GM18499 (cell line): ENCODE measurements at regions not wholly inside any gene's neighbourhood (a gene's known extent, or its start where the extent isn't known, plus 50 kb on each side); places are given as distances from the start of the nearest gene placed in this dataset.

ENCODE experiments used
- ATAC-seq: cut with Tn5 transposase; IDR thresholded peaks from one replicate; pipeline ENCODE4 v1.9.1; 2021; ENCODE audit warnings: moderate number of reproducible peaks; ENCODE audit not compliant: insufficient read depth, unreplicated experiment

DNA sequence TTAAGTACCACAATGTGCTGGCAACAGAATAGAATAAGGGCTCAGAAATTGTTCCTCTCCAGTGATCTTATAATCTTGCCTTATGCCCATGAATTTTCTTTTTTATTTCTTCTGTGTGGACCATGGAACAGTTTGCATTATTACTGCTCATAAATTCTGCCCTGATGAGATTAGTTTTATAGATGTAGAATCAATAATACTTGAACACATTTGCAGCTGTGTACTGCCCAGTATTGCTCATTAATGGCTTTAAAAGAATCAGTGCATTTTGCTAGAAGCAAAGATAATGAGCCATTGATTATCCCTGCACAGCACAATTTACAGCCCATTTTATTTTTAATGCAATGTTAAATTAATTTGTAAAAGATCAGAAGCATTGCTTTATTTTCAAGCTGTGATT lies 172.3 kb upstream of the STXBP6 start:
- ATAC-seq: no peak

DNA sequence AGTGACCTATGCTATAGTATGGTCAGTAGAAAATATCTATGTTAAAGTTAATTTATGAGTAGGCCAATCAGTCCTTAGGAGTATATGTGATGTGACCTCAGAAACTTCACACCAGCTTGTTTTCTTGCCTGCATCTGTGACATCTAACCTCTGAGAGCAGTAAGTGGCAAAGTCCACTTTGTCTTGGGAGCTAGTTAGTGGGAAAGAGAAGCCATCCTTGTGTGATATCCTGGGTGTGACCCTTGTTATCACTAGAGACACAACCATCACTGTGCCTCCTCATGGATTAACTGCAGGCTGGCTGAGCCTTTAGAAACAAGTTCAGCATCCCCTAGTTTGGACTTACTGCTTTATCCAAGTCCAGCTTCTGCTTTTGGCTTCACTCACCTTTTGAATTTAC lies 170.6 kb upstream of the STXBP6 start:
- ATAC-seq: no peak

DNA sequence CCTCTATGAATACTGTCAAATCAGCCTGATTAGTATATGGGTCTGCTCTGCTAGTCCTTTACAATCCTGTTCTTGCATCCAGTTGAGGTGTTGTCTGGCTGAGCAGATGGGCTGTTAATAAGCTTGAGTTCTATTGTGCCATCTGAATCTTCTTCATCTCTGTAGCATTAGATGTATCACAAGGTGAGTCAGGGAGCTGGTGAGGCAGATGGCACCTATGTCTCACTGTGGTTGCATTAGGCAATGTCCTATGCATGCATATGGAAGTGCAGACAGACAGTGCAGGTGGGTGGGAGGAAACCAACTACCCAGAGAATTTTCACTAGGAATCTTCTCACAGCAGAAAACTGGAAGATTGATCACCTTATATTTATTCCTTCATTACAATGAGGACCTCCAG lies 165.7 kb upstream of the STXBP6 start:
- ATAC-seq: no peak

DNA sequence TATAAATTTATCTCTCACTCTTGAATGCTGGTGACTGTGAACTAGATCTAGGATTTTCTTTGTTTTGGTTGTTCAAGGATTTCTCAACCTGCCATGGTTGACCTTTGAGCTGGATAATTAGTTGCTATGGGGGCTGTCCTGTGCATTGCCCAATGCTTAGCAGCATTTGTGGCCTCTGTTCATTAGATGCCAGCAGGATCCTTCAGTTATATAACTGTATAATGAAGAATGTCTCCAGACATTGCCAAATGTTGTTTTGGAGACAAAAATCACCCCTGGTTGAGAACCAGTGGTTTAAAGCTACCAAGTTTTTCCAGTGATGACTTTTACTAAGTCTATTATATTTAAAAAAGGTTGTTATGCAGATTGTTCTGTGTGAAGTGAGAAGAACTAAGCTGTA lies 147.9 kb upstream of the STXBP6 start:
- no peak for ATAC-seq

DNA sequence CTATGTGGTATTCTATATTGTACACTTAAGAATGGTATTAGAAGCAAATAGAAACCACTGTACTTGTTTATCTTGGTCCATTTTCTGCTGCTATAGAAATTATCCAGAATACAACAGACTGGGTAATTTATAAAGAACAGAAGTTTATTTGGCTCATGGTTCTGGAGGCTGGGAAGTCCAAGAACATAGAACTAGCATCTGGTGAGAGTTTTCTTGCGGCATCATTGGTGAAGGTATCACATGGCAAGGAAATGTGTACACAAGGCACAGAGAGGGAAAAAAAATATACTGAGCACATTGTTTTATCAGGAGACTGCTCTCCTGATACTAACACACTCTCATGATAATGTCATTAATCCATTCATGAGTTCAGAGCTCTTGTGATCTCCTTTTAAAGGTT lies 130.3 kb upstream of the STXBP6 start:
- no peak for ATAC-seq

DNA sequence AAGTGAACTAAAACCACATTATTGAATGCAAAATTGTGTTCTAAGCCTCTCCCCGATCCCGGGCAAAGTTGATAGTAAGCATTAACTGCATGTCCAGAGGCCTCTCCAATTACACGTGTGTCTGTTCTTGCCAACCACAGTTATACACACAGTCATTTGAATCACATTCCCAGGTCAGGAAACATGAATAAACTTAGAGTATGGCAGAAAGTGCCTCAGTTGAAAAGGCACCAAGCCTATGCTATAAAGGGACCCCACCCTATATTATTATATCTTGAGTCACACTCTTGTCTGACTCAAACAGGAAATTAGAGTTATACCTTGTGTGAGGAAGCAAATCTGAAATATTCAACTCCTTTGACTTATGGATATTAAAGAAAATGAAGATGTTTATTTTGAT lies 128.3 kb upstream of the STXBP6 start:
- no peak for ATAC-seq

DNA sequence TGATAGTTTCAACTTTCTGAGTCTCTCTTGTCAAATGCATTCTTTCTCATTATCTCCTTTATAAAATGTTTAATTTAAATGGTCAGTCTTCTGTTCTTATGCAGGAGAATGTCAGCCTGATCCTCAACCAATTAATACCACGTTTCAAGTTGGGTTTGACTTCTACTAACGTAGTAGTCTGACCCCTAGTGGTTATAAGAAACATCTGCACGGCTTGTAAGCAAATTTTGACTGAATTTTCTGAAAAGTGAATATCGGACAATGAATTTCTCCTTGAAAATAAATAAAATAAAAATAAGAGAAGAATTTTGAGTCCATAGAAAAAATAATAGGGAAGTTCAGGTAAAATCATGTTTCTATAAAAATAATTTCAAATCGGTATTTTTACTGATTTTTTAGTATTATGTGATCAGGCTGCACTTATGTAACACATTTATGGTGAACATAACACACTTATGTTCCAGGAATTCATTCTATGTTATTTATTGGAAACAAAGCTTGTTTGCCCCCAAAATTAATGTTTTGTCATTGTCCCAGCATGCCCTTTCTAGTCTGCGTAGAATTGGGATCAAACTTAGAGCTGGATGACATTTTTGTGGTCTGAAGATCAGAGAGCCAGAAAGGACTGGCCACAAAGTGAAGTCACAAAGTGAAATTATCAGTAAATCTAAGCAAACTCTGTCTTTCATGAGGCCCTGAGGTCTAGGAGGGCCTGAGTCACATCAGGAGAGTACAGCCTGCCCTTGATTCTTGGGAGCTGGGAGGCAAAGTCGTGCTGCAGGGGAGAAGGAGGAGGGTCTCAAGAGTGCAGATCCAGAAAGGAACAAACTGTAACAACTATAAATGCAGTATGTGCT lies 101.2 kb upstream of the STXBP6 start:
- no peak for ATAC-seq

DNA sequence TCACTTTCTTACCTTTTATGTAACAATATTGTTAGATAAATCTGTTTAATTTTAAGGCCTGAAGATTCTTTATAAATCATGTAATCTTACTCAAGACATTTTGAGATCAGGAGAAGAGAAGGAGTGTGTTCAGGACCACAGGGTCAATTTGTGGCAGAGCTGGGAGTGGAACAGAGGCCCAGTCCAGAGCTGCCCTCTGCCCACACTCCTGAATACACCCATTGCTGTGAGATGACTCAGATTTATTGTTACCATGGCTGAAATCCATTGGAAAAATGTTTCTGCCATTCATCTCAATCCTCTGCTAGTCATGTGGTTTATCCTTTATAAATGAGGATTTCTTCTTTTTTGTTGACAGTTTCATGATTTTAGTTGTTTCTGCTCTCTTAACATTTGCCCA lies 100.5 kb upstream of the STXBP6 start:
- no peak for ATAC-seq

DNA sequence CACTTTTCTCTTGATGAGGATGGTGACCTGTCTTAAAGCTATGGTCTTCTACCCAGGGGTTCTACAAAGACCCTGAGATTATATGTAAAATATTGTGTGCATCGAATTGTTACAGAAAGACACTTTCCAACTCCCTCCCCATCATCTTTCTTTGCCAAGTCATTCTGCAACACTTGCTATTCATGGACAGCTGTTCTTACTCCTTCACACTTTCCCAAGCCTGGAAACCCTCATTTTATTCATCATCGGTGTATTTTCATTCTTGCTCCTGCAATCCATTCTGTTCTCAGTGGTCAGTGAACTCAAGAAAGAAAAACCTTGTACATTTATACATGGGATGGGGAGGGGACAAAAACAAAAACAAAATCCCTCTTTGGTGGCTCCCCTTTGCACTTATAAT lies 90.5 kb upstream of the STXBP6 start:
- ATAC-seq: no peak

DNA sequence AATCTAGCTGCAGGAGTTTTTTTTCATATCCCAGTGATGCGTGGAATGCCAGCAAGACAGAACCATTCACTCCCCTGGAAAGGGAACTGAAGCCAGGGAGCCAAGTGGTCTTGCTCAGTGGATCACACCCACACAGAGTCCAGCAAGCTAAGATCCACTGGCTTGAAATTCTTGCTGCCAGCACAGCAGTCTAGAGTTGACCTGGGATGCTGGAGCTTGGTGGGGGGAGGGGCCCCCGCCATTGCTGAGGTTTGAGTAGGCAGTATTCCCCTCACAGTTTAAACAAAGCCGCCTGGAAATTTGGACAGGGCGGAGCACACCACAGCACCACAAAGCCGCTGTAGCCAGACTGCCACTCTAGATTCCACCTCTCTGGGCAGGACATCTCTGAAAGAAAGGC lies 86.9 kb upstream of the STXBP6 start:
- no peak for ATAC-seq

DNA sequence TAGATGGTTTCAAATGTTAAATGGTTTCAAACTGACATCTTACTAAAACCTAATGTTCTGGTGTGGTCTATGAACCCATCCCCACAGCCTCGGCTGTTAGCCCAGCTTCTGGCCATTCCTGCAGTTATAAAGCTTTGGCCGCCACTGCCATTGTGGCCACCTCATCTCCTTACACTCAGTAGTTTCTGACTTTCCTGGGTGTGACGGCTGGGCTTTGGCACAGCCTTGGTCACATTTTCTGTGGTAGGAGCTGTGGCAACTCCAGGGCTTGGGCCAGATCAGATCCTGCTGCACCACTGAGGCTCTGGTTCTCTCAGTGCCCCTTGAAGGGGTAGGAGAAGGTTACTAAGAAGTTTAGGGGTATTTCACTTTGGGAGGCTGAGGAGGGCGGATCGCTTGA lies 84.2 kb upstream of the STXBP6 start:
- ATAC-seq: no peak

DNA sequence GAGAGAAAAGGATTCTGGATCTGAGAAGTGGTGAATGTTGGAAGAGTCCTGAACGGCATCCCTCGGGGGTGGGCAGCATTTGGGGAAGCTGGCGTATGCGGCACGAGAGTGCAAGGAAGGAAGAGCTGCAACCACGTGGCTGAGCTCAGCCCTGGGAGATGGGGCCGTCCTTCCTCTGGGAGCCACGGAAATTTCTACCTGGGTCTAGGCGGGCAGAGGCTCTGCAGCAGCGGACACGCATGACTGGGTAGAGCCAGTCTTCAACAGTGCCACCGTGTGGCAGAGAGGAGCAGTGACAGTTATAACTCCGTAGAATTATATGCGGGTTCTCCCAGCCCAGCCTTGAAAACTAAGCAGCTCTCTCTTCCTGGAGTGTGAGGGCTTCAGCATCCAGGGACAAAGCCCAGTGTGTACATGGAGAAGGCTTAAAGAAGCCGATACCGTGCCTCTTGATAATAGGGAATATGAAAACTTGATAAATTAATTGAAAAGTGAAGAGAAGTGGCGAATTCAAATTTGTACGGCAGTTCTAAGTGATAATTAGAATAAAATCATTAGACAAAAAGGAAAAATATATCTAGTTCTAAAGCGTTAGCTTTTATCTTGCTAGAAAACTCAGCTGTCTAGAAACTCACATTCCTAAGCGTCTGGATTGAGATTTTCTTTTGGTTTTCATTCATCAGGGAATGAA lies 82.9 kb upstream of the STXBP6 start:
- ATAC-seq: peak; percentile 62

DNA sequence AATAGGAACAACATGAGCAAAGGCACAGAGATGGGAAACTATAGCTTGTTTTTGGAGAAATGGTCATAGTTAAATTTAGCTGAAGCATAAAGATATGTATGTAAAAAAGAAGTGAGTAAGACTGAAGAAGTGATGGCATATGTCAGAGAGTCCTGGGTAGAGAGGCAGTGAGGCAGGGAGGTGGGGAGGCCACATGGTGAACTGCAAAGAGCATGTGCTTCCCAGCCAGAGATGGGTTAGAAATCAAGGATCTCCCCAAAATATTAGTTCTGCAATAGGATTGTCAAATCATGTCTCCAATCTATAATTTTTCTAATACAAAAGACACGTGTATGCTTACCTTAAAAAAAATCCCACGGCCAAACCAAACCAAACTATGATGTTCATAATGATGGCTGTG lies 82.1 kb upstream of the STXBP6 start:
- no peak for ATAC-seq

DNA sequence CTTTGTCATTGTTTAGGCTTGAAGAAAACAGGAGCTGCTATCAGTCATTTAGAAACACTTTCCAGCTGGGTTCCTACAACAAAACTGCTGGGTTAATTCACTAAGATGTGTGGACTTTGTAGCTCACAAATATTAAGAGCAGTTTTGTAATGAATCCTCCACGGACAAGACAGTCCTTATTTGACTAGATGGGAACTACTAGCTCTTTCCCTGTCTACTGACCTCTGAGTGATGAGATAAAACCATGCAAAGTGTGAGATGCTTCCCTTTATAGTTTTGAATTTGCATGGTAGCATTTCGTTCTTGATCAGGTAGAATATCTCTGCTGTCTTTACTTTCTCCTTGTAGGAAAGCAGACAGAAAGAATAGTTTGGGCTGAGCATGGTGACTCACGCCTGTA lies 72.9 kb upstream of the STXBP6 start:
- no peak for ATAC-seq

DNA sequence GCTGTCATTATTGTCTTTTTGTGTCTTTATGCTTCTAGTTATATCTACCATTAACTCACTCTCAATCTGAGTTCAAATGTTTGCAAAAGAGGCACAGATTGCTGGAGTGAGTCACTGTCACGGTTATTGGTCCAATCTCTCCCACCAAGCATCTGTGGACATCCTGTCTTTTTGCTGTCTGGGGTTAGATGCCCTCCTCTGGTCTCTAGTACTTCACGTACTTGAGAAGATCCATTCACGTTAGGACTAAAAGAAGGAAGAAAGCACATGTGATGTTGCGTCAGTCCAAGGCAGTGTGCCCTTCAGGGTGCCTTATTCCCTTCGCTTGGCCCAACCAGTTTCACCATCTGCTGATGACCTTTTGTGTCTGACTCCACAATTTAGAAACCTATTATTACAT lies 72.3 kb upstream of the STXBP6 start:
- ATAC-seq: no peak

DNA sequence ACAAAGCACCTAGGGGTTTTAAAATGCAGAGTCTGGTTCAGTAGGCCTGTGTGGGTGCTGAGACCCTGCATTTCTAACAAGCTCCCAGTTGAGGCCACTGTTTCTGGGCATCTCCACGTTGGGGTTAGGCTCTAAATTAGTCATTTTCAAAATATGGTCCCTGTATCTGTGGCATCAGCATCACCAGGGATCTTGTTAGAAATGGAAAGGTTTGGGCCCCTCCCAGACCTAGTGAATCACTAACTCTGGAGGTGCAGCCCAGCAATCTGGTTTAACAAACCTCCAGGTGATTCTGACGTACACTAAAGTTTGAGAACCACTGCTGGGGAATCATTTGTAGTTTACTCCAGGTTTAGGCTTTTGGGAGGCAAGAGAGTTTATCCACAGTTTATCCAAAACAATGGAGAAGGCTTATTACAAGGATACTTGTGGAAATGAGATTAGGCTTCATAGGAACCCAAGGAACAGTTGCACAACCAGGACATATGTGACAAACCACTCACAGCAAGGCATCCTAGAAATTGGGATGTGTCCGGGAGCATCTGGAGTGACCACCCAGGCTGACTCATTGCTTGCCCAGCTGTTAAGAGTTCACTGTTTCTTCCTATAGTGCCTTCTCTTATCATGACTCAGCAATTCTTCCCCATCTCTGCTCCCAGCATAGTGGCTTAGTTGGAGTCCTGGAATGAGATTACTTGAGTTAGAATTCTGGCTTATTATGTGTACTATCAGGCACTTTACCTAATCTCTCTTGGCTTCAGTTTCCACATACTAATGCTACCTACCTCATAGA lies 71.6 kb upstream of the STXBP6 start:
- no peak for ATAC-seq

DNA sequence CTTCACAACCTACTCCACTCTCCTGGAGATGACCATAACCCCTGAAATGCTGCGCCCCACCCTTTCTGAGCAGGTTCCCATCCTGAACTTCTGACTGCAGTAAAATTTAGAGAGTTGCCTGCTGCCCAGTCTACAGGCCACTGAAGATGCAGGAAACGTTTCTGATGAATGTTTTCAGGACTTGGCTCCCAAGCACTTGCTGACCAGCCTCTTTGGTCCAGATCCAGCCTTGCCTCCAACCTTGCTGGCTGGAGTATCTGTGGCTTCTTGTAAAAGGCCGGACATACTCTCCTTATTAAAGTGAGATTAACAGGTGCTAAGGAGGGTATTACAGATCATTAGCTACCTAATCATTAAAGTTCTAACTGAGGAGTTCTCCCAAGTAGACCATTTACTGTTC lies 70.3 kb upstream of the STXBP6 start:
- no peak for ATAC-seq

DNA sequence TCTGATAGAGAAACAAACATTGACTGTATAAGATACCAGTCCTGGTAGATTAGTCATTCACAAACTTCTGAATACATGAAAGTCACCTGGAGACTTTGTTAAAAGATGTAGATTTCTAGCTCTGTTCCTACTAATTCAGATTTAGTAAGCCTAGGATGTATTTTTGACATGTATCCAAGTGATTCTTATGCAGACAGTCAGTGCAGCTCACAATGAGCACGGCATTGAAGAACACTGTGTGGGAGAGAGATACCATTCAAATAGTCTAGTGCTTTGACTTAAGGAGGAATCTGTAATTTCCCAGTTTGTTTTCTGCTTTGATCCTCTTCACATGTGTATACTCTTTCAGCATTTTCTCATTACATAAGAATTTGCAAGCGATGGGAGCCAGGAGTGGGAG lies 68.7 kb upstream of the STXBP6 start:
- no peak for ATAC-seq

DNA sequence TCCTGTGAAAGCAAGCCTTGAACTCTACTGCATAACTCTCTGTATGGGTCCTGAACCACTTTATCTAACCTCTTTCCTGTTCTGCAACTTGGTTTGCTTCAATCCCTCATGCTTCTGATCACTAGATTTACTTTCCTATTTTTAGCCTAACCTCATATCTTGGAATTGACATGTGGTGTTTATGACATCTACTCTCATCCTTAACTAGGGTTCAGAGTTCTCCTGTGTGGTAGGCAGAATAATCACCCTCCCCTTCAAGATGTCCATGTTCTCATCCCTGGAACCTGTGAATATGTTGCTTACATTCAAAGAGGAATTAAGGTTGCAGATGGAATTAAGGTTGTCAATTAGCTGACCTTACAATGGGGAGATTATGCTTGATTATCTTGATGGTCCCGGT lies 67.4 kb upstream of the STXBP6 start:
- ATAC-seq: no peak

DNA sequence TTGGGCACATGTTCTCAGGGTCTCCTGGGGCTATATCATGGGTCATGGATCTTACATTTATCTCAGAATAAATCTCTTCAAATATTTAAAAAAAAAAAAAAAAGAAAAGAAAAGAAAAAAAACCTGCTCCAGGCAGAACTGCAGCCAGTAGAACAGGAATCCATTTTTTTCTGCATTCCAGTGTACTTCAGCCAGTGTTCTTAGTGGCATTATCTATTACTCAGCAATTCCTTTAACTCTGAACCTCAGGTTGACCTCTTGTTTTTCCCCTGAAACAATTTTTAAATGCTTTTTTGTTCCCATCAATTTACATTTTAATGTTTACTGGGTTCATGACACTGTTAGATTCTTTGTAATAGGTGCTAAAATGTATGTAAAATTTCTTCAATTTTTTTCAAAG lies 66.7 kb upstream of the STXBP6 start:
- ATAC-seq: no peak

DNA sequence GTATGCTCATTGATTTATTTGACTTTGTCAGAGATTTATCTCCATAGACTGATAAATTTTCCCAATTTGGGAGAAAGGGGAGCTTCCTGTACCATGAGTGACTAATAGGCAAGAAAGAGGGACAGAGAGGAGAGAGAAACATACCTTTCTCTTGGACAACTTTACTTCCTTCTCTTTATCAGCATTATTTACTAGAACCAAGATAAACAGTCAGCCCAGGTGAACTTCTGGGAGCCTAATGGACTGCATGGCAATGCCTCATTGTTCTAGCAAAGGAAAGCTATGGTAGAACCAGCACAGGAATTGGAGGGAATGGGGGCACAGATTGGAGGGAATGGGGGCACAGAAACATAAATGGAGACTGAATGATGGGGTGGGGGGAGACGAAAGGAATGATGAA lies 63.4 kb upstream of the STXBP6 start:
- no peak for ATAC-seq
